Aorta (tissue), 5 donors: ENCODE measurements at regions not wholly inside any gene's neighbourhood (a gene's known extent, or its start where the extent isn't known, plus 50 kb on each side); places are given as distances from the start of the nearest gene placed in this dataset.

Experiments used
- ATAC-seq: fragments of 200-7000 bp; cut with Tn5 transposase; one replicate; pipeline ENCODE4 v1.9.1; 2022; ENCODE audit warnings: moderate library complexity; ENCODE audit not compliant: low FRiP score
- DNase-seq, 2 donors: peaks; one replicate each; pipeline ENCODE4 v3.0.0-alpha.2; 2020
- H3K27ac ChIP-seq, 2 donors: one replicate each; pipeline ENCODE4 v1.5.1; 2013; ENCODE audit warnings: low read length in 2 of 2, mild to moderate bottlenecking in 2 of 2, moderate library complexity in 2 of 2, control low read depth in 1 of 2, inconsistent platforms in 1 of 2, low read depth in 1 of 2
- H3K27me3 ChIP-seq, 2 donors: one replicate each; pipeline ENCODE4 v1.6.1; 2013; ENCODE audit warnings: control low read depth in 1 of 2, low read length in 1 of 2, mild to moderate bottlenecking in 1 of 2, moderate library complexity in 1 of 2; ENCODE audit not compliant: insufficient read depth in 2 of 2, control insufficient read depth in 1 of 2
- H3K36me3 ChIP-seq, 2 donors: one replicate each; pipeline ENCODE4 v1.6.1; 2013; ENCODE audit warnings: control low read depth in 1 of 2, low read length in 1 of 2, mild to moderate bottlenecking in 1 of 2; ENCODE audit not compliant: insufficient read depth in 2 of 2, control insufficient read depth in 1 of 2
- H3K4me1 ChIP-seq, 2 donors: one replicate each; pipeline ENCODE4 v1.6.1; 2013; ENCODE audit warnings: low read length in 2 of 2, control low read depth in 1 of 2, mild to moderate bottlenecking in 1 of 2, moderate library complexity in 1 of 2; ENCODE audit not compliant: insufficient read depth in 2 of 2, control insufficient read depth in 1 of 2
- H3K4me3 ChIP-seq, 2 donors: one replicate each; pipeline ENCODE4 v1.5.1; 2013; ENCODE audit warnings: low read length in 2 of 2, control low read depth in 1 of 2, mild to moderate bottlenecking in 1 of 2
- H3K9me3 ChIP-seq: one replicate; pipeline ENCODE4 v1.6.1; 2013; ENCODE audit warnings: mild to moderate bottlenecking, low read length; ENCODE audit not compliant: control insufficient read depth
- WGBS, 2 donors: extraction: QIAGEN DNeasy Blood & Tissue Kit; methylation state at CpG; one replicate each; pipeline ENCODE4 v1.1.7; 2013; 5-methylcytosine and 5-hydroxymethylcytosine counted together
- intact Hi-C, 2 donors: fragments of 100-400 bp; cut with DNase I; formaldehyde crosslinking; loops; one replicate each; pipeline versions ENCODE4 v1.14.2 to v1.15.0; 2022
- donor health status: healthy with polysubstance abuse.
- donor health status: Bipolar disorder and iron deficiency.
- donor health status: DM: no; HTN: no; CAD: no.
- donor health status: DM: no; HTN: no; CAD: no.
- donor health status: DM: yes; HTN: yes; CAD: no.

DNA sequence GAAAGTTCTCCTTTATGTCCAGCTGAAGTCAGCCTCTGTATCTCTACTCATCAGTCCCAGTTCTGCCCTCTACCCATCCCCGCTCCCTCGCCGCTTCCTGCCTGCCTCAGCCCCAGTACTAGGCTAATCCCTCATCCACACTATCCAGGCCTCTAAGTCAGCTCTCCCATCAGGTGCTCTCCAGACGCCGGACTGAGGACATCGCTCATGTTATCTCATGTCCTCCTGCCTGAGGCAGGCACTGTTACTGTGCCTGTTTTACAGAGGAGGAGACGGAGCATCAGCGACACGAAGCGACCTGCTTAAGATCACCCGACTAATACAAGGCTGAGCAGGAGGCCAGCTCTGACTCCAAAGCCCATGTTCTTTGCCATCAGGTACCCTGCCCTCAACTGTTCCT, 57.3 kb upstream of the RUNX3 start:
- H3K9me3 ChIP-seq = peaks cover 3% of the 10 kb centered on the region
- no peaks in the 10 kb centered on the region for H3K27me3 ChIP-seq
- WGBS, 2 donors = 90 to 96% methylated on average over 11 of the region's 11 CpGs
- H3K4me3 ChIP-seq = no peak overlapping the region
- no peak for ATAC-seq
- H3K4me1 ChIP-seq = no peaks in the 10 kb centered on the region
- no peak overlapping the region for H3K27ac ChIP-seq
- intact Hi-C loops = no loop called here
- H3K36me3 ChIP-seq = no peaks in the 10 kb centered on the region
- peak in 1 of 2 donors; percentile 49 for DNase-seq

DNA sequence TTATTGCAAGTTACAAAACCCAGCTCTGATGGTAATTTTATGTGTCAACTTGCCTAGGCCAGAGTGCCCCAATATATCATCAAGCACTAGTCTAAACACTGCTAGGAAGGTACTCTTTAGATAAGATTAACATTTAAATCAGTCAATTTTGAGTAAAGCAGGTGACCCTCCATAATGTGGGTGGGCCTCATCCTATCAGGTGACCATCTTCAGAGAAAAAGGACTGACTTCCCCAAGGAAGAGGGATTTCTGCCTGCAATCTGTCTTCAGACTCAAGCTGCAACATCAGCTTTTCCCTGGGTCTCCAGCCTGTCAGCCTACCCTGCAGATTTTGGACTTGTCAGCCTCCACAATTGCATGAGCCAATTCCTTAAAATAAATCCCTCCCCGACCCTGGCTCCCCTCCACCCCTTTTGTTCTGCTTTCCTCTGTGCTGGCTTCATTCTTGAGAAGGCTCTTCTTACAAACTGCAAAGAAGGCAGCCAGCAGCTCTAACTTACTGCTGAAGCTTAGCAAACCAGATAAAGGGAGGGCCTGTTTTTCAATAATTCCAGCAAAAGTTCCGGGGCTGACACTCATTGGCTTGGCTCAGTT, 56.4 kb upstream of the RUNX3 start:
- DNase-seq (peak in 1 of 2 donors; percentile 19), ATAC-seq (no peak)
- H3K36me3 ChIP-seq = no peaks in the 10 kb centered on the region
- H3K4me1 ChIP-seq = no peaks in the 10 kb centered on the region
- H3K27me3 ChIP-seq = no peaks in the 10 kb centered on the region
- H3K27ac ChIP-seq = no peak overlapping the region
- H3K4me3 ChIP-seq = no peak overlapping the region
- H3K9me3 ChIP-seq = no peaks in the 10 kb centered on the region
- 9 to 16% methylated on average over 2 of the region's 2 CpGs for WGBS, 2 donors
- intact Hi-C loops = no loop called here

DNA sequence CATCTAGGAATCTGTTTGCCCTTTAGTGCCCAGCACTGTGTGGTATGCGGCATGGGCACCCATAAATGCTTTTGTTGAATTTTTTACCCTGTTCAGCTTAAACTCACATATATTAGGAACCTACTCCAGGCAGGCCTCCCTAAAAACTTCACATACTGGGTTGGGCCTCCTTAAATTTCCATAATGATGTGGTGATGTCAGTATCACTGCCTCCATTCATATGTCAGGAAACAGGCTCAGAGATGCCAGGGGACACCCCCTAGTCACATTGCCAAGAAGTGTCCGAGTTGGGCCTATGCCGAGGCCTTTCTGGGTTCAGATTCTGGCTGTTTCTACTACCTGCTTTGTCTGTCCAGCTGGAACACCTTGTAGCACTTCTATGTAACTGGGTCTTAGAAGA, 55.7 kb upstream of the RUNX3 start:
- peak in 1 of 2 donors; percentile 17 for DNase-seq
- Histone ChIP-seq H3K4me3 (no peak overlapping the region), H3K4me1 (no peaks in the 10 kb centered on the region), H3K36me3 (no peaks in the 10 kb centered on the region), H3K27me3 (no peaks in the 10 kb centered on the region), H3K27ac (no peak overlapping the region), H3K9me3 (no peaks in the 10 kb centered on the region)
- intact Hi-C loops = no loop called here
- ATAC-seq = no peak
- 74% methylated on average over 3 of the region's 3 CpGs for WGBS, 2 donors

DNA sequence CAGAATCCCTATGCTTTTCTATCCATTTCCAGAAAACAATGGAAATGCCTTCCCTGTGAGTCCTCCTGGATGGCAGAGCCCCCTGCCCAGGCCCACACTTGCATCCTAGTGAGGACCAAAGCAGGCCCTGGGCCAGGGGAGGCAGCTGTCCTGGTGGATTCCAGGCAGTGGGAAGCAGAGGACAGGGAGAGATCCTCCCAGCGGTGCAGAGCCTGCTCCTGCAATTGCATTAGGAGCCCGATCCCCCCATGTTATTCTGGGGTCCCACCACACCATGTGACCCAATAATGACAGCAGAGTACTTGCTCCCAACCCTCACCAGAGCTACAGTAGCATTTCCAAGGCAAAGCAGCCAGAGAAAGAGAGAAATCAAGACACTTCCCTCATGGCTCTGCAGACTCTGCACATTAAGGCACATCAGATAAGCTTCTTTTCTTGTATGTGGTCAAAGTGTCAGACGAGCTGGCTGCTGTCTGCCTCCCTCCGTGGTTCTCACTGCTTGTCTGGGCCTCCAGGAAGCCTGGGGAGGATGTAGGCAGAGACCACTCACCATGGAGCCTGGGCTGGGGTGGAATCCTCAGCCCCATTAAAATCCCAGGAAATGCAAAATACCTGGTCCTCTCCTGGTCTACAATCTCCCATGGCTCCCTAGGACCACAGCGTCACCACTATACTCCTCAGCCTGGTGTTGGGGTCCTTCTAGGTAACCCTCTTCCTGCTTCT, 54.9 kb upstream of the RUNX3 start:
- 77 to 80% methylated on average over 5 of the region's 5 CpGs for WGBS, 2 donors
- ATAC-seq (no peak), DNase-seq (peak in 1 of 2 donors; percentile 43)
- no peaks in the 10 kb centered on the region for H3K27me3 ChIP-seq
- intact Hi-C loops = no loop called here
- H3K27ac ChIP-seq = no peak overlapping the region
- H3K36me3 ChIP-seq = no peaks in the 10 kb centered on the region
- no peaks in the 10 kb centered on the region for H3K4me1 ChIP-seq
- no peak overlapping the region for H3K4me3 ChIP-seq
- no peaks in the 10 kb centered on the region for H3K9me3 ChIP-seq

DNA sequence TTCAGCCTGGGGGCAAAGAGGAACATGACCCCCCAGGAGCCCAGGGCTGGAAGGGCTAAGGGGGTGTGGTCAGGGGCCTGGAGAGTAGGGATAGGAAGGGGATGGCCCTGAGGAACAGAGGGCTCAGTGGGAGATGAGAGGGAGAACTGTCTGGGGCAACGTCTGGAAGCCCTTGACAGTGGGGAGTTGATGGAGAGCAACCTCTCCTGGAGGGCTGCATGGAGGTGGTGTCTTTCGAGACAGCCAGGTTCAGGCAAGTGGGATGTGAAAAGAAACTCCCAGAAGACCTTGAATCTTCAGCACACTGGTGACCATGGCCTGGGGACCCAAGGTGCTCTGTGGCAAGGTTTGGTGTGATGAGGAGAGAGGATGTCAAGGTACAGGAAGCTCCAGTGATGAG, 54.2 kb upstream of the RUNX3 start:
- intact Hi-C loops = no loop called here
- Histone ChIP-seq H3K27me3 (no peaks in the 10 kb centered on the region), H3K27ac (no peak overlapping the region), H3K9me3 (peaks cover 1% of the 10 kb centered on the region), H3K4me3 (no peak overlapping the region), H3K36me3 (no peaks in the 10 kb centered on the region), H3K4me1 (no peaks in the 10 kb centered on the region)
- WGBS, 2 donors = 66 to 68% methylated on average over 2 of the region's 2 CpGs
- no peak for DNase-seq
- no peak for ATAC-seq

DNA sequence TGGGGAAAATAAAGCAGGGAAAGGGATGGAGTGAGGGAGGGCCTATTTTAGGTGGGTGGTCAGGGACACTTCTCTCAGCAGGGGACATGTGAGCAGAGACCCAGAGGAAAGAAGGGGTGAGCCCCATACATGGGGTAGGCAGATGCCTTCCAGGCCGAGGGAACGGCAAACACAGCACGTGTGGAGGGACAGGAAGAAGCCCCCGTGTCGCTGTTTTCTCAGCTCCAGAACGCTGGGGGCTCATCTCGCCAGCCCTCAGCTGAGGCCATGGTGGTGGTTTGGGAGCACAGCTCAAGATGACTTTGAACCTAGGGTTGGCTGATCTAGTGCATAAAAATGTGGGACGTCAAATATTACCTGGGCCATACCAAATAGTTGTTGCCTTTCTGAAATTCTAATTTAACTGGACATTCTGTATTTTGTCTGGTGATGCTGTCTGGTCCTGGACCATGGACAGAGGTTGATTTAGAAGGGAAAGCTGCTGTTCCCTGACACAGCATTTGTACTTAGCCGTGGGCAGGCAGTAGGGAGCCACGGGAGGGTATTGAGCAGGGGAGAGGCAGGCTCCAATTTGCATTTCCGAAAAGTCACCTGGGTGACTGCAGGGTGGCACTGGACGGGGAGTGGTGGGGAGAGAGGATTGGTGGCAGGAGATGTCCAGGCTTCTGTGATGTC, 53.1 kb upstream of the RUNX3 start:
- 78 to 89% methylated on average over 12 of the region's 12 CpGs for WGBS, 2 donors
- Histone ChIP-seq H3K4me3 (no peak overlapping the region), H3K9me3 (peaks cover 3% of the 10 kb centered on the region), H3K36me3 (no peaks in the 10 kb centered on the region), H3K27ac (no peak overlapping the region), H3K4me1 (no peaks in the 10 kb centered on the region), H3K27me3 (no peaks in the 10 kb centered on the region)
- DNase-seq = peak in 1 of 2 donors; percentile 51
- ATAC-seq = no peak
- intact Hi-C loops = no loop called here

DNA sequence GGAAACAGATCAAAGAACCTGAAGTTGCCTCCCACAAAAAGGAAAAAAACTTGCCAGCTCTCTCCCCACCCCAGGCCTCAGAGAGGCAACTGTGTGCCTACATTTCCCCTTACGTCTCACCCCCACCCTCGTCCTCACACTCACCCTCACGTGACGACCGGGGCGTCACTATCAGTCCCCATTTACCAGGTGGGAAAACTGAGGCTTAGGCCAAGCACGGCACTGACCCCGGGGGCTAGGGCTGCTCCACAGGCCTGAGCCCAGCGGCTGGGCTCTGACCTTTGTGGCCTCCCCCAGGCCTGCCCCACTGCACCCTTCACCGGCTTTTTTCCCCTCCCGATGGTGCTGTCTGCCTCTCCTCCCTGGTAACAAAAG, 51.5 kb upstream of the RUNX3 start:
- H3K4me1 ChIP-seq = no peaks in the 10 kb centered on the region
- intact Hi-C loops = no loop called here
- WGBS, 2 donors = 84% methylated on average over 11 of the region's 11 CpGs
- H3K9me3 ChIP-seq = peaks cover 3% of the 10 kb centered on the region
- no peak overlapping the region for H3K27ac ChIP-seq
- no peaks in the 10 kb centered on the region for H3K36me3 ChIP-seq
- no peaks in the 10 kb centered on the region for H3K27me3 ChIP-seq
- ATAC-seq = no peak
- peak in 1 of 2 donors; percentile 36 for DNase-seq
- H3K4me3 ChIP-seq = no peak overlapping the region

DNA sequence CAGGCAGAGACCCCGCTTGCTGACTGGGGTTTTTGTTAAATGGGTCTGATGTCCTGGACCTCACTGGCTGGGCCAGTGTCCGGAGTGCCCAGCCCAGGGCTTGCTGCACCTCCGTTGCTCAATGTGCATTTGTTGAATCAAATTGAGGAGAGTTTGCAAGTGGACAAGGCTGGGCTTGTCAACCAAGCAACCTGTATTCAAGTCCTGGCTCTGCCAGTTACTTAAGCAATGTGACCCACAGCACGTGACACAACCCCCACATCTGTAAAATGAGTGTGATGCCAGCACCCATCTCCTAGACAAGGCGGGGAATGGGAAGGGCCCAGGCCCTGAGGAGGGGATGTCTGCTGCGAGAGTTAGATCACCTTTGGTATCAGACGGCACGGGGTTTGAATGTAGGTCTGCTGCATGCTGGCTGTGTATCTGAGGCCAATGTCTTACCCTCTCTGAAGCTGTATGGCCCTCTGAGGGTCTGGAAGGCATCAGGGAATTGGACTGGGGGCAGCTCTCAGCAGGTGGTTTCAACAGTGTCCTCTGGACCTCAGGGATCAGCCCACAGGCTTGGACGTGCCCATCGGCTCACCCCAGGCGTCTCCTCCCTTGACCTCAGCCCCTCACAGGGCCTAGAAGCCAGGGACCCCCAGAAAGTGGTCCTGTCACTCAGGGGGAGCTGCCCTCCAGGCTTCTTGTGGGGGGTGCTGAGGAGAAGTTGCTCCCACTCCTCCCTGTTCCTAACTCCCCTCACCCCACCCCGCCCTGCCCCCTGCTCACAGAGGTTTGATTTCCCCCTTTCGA, 51.0 kb upstream of the RUNX3 start:
- no peaks in the 10 kb centered on the region for H3K36me3 ChIP-seq
- H3K27me3 ChIP-seq = no peaks in the 10 kb centered on the region
- ATAC-seq (no peak), DNase-seq (peak in 1 of 2 donors; percentile 38)
- 87 to 91% methylated on average over 13 of the region's 13 CpGs for WGBS, 2 donors
- no peak overlapping the region for H3K27ac ChIP-seq
- H3K9me3 ChIP-seq = peaks cover 4% of the 10 kb centered on the region
- H3K4me3 ChIP-seq = no peak overlapping the region
- no peaks in the 10 kb centered on the region for H3K4me1 ChIP-seq
- intact Hi-C loops = no loop called here
